A673 (cell line): ENCODE measurements at regions not wholly inside any gene's neighbourhood (a gene's known extent, or its start where the extent isn't known, plus 50 kb on each side); places are given as distances from the start of the nearest gene placed in this dataset.

Experiments used
- BruUV-seq: library from RNA; stranded (reverse); fragments of 400-500 nt; replicated peaks from 2 replicates; lab custom pipeline; 2021; lab: Mats Ljungman, UMichigan
- CTCF ChIA-PET: fragments of 300-600 bp; sonication (Branson Sonifier 250); formaldehyde crosslinking; loops from one replicate; lab custom pipeline; 2022; ENCODE audit warnings: antibody characterized with exemption; lab: Charles Lee
- POLR2A ChIA-PET: fragments of 300-600 bp; sonication (Branson Sonifier 250); formaldehyde crosslinking; loops from one replicate; lab custom pipeline; 2022; ENCODE audit warnings: antibody characterized with exemption; ENCODE audit not compliant: low non-redundant PET; lab: Charles Lee
- DNase-seq: peaks from one replicate; pipeline ENCODE4 v3.0.0-alpha.2; 2015; ENCODE audit warnings: low spot score
- H3K27ac ChIP-seq: fragments of 200-600 bp; sonication (generic); 2 replicates; pipeline ENCODE4 v1.5.1; 2016; ENCODE audit warnings: mixed run types, low read depth, mild to moderate bottlenecking, mixed read lengths, antibody characterized with exemption, low read length; ENCODE audit not compliant: poor library complexity, severe bottlenecking
- H3K27me3 ChIP-seq: fragments of 200-600 bp; sonication (generic); replicated peaks from 2 replicates; pipeline ENCODE4 v1.6.1; 2017; ENCODE audit warnings: mixed run types, low read depth, mild to moderate bottlenecking, mixed read lengths, antibody characterized with exemption, low read length; ENCODE audit not compliant: insufficient read depth, poor library complexity
- H3K36me3 ChIP-seq: fragments of 200-600 bp; sonication (generic); 2 replicates; pipeline ENCODE4 v1.6.1; 2016; ENCODE audit warnings: mixed run types, mild to moderate bottlenecking, mixed read lengths, antibody characterized with exemption, low read length; ENCODE audit not compliant: insufficient read depth, poor library complexity, severe bottlenecking
- H3K4me1 ChIP-seq: fragments of 200-600 bp; sonication (generic); 2 replicates; pipeline ENCODE4 v1.6.1; 2017; ENCODE audit warnings: mixed run types, mild to moderate bottlenecking, mixed read lengths, antibody characterized with exemption, low read length; ENCODE audit not compliant: insufficient read depth, poor library complexity, severe bottlenecking
- H3K4me3 ChIP-seq: fragments of 200-600 bp; sonication (generic); 2 replicates; pipeline ENCODE4 v1.5.1; 2016; ENCODE audit warnings: low read depth, mixed run types, mild to moderate bottlenecking, mixed read lengths, low read length; ENCODE audit not compliant: poor library complexity, severe bottlenecking
- H3K9me3 ChIP-seq: fragments of 200-600 bp; sonication (generic); 2 replicates; pipeline ENCODE4 v1.6.1; 2016; ENCODE audit warnings: mixed run types, low read depth, mild to moderate bottlenecking, mixed read lengths, antibody characterized with exemption, low read length; ENCODE audit not compliant: poor library complexity, severe bottlenecking
- EZH2 ChIP-seq: fragments of 200-600 bp; sonication (generic); IDR thresholded peaks from 2 replicates; pipeline ENCODE4 v1.6.1; 2017; ENCODE audit warnings: borderline replicate concordance, low read depth, mild to moderate bottlenecking, mixed read lengths, antibody characterized with exemption, low read length; ENCODE audit not compliant: poor library complexity, severe bottlenecking
- intact Hi-C: fragments of 100-400 bp; cut with micrococcal nuclease; formaldehyde crosslinking; loops from one replicate; pipeline ENCODE4 v1.10.0; 2022; ENCODE audit not compliant: unreplicated experiment
- TF ChIP-seq, protein P1 (sequence below): fragments of 300-800, 200-600 bp; sonication (generic); conservative IDR thresholded peaks from 2 replicates; pipeline ENCODE4 v1.5.1; 2017; ENCODE audit warnings: low read depth, mild to moderate bottlenecking, antibody characterized with exemption, low read length, moderate library complexity, mixed read lengths

DNA sequence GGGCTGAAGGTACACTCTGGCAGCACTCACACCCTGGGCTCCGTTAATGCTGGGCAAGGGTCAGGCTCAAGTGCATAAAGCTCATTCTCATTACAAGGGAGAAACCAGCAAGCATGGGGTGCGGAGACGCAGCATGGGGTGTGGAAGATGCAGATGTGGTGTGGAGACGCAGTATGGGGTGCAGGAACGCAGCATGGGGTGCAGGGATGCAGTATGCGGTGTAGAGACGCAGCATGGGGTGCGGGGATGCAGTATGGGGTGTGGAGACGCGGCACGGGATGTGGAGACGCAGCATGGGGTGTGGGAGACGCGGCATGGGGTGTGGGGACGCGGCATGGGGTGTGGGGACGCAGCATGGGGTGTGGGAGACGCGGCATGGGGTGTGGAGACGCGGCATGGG is 390.7 kb downstream of the NPHP4 start:
- H3K27ac ChIP-seq: no peak overlapping the region
- BruUV-seq: no TSS peak
- no peak for DNase-seq
- intact Hi-C loops: no loop called here
- POLR2A ChIA-PET: no interaction called here
- CTCF ChIA-PET: no interaction called here
- no peaks in the 10 kb centered on the region for H3K9me3 ChIP-seq
- no peak for TF ChIP-seq EZH2
- TF ChIP-seq, protein P1, sequence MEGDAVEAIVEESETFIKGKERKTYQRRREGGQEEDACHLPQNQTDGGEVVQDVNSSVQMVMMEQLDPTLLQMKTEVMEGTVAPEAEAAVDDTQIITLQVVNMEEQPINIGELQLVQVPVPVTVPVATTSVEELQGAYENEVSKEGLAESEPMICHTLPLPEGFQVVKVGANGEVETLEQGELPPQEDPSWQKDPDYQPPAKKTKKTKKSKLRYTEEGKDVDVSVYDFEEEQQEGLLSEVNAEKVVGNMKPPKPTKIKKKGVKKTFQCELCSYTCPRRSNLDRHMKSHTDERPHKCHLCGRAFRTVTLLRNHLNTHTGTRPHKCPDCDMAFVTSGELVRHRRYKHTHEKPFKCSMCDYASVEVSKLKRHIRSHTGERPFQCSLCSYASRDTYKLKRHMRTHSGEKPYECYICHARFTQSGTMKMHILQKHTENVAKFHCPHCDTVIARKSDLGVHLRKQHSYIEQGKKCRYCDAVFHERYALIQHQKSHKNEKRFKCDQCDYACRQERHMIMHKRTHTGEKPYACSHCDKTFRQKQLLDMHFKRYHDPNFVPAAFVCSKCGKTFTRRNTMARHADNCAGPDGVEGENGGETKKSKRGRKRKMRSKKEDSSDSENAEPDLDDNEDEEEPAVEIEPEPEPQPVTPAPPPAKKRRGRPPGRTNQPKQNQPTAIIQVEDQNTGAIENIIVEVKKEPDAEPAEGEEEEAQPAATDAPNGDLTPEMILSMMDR: no peak
- H3K4me3 ChIP-seq: no peak overlapping the region
- H3K27me3 ChIP-seq: no peaks in the 10 kb centered on the region
- H3K4me1 ChIP-seq: no peaks in the 10 kb centered on the region
- no peaks in the 10 kb centered on the region for H3K36me3 ChIP-seq

DNA sequence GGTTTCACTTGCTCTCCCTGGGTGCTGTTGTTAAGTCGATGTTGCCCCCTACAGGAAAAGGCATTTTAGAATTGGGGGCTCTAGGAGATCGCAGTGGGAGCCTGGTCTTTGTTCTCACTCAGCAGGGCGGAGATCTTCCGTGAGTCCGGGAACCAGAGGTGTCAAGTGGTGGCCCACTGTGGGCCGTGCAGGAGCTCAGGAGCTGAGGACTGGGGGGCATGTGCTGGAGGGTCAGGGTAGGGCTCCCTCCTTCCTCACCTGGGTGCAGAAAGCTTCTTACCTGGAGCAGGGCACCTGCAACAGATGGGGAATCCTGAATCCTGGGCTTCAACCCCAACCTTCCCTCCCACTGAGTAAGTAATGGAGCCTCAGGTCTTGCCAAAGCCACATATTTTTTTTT is 392.7 kb downstream of the NPHP4 start:
- CTCF ChIA-PET: no interaction called here
- Histone ChIP-seq H3K9me3 (no peaks in the 10 kb centered on the region), H3K4me1 (no peaks in the 10 kb centered on the region), H3K4me3 (no peak overlapping the region), H3K36me3 (no peaks in the 10 kb centered on the region), H3K27ac (no peak overlapping the region), H3K27me3 (no peaks in the 10 kb centered on the region)
- no TSS peak for BruUV-seq
- no peak for DNase-seq
- intact Hi-C loops: no loop called here
- POLR2A ChIA-PET: no interaction called here
- no peak for TF ChIP-seq EZH2

DNA sequence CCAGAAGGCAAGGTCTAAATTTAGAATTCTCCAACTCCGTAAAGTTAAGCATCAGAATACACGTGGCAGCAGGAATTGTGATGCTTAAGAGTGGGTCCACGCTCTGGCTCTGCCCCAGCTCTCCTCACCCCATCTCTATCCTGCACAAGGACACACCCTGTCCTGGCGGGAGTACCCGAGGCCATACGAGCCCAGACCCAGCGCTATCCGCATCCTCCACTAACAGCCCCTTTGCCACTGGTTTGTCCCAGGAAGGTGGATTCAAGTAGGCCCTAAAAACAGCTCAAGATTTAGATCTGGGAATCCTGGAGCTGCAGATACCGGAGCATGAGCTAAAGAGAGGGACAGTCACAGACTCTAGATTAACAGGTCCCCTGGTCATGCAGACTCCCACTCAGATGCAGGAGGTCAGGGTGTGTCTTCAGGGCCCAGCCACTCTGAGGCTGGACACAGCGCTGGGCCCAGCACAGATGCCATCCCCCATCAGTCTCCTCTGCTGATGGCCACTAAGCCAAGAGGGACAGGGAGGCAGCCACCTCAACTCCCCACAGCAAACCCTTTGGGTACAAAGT is 393.3 kb downstream of the NPHP4 start:
- no peak overlapping the region for H3K4me3 ChIP-seq
- BruUV-seq: no TSS peak
- CTCF ChIA-PET: no interaction called here
- no peak overlapping the region for H3K27ac ChIP-seq
- no peaks in the 10 kb centered on the region for H3K36me3 ChIP-seq
- no peaks in the 10 kb centered on the region for H3K27me3 ChIP-seq
- POLR2A ChIA-PET: no interaction called here
- no peak for DNase-seq
- no peaks in the 10 kb centered on the region for H3K9me3 ChIP-seq
- intact Hi-C loops: no loop called here
- no peaks in the 10 kb centered on the region for H3K4me1 ChIP-seq
- TF ChIP-seq, protein P1: no peak
